ENCODE measurements at regions not wholly inside any gene's neighbourhood (a gene's known extent, or its start where the extent isn't known, plus 50 kb on each side); places are given as distances from the start of the nearest gene placed in this dataset.

DNA sequence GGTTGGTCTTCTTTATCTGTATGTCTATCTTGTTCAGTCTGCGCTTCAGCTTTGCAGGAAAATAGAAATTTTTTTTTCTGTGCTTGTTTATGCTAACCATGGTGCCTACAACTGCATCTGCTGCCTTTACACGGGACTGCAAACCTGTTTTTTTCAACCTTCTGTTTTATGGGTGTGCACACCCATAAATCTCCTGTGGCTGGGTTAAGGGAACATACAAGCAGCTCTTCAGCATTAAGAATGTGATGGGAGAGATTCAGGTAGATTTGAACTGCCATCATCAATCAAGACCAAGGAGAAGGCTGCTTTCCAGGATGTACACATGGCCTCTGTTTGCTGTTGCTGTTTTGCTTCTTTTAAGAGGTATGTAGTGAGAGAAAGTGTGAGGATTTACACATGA lies 502.9 kb downstream of the ANKRD50 start:
- no peak for TF ChIP-seq POLR2A (IDR thresholded peaks at IDR 0.05)
- no peak for TF ChIP-seq EP300 (IDR thresholded peaks at IDR 0.05)

All from suprapubic skin (tissue), 2 donors.